SK-N-MC (cell line): ENCODE measurements at regions not wholly inside any gene's neighbourhood (a gene's known extent, or its start where the extent isn't known, plus 50 kb on each side); places are given as distances from the start of the nearest gene placed in this dataset.

ENCODE experiments used
- EZH2 ChIP-seq: fragments of 200-600 bp; sonication (generic); IDR thresholded peaks from one replicate; pipeline ENCODE4 v1.6.1; 2017; ENCODE audit warnings: antibody characterized with exemption
- POLR2AphosphoS5 ChIP-seq: IDR thresholded peaks from 2 replicates; pipeline ENCODE4 v1.6.1; 2012; ENCODE audit warnings: mild to moderate bottlenecking, low read depth, low read length, borderline replicate concordance

DNA sequence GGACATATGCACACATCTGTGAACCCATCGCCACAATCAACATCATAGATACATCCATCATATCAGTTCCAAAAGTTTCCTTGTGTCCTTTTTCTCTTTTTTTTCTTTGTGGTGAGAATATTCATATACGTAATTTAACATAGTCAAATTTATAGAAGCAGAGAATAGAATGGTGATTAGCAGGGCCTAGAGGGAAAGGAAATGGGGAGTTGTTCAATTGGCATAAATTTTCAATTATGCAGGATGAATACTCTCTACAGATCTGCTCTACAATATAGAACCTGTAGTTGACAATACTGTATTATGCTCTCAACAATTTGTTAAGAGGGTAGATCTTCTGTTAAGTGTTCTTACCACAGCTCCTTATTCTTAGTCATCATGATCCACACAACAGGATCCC lies 413.2 kb downstream of the SHISA9 start:
- no peak for TF ChIP-seq EZH2
- no peak for TF ChIP-seq POLR2AphosphoS5
